ENCODE measurements at regions not wholly inside any gene's neighbourhood (a gene's known extent, or its start where the extent isn't known, plus 50 kb on each side); places are given as distances from the start of the nearest gene placed in this dataset.

DNA sequence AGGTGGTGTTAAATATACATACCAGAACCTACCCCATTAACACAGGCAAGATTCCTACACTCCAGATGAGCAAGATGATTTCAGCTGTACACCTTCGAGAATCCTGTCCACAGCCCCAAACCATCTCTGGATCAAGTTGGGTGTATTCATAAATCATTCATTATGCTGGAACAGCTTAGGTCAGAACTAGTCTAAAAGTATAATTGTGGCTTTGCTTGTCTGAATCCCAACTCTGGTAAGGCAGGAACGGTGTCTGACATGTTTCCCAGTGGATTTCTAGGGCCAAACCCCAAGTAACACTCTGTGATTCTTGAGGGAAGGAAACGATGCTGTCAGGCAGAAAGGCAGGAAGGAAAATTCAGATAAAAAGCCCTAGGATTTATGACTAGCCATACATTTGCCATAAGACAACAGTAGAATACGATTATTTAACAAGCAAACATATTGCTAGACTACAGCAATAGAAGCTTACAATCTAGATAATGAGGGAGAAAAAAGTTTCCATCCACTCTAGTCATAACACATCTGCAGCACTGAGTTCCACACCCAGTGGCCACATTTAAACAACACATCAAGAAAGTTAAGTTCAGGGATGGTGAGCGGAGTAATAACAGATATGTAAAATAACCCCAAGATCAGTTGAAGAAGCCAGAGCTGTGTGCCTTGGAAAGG lies 444.8 kb downstream of the RND3 start:
- Histone ChIP-seq H3K27me3 (no peaks in the 10 kb centered on the region), H3K36me3 (replicated peaks in 1 of 2; ENCODE audit: insufficient read depth in 1 of 2, low read depth in 2 of 2) (no peaks in the 10 kb centered on the region), H3K4me3 (no peak overlapping the region), H3K27ac (no peak overlapping the region), H3K4me1 (no peaks in the 10 kb centered on the region), H3K9me3 (no peaks in the 10 kb centered on the region)
- no peak for ATAC-seq
- intact Hi-C loops (cut with DNase I), result no loop called here
- TF ChIP-seq, protein P1, sequence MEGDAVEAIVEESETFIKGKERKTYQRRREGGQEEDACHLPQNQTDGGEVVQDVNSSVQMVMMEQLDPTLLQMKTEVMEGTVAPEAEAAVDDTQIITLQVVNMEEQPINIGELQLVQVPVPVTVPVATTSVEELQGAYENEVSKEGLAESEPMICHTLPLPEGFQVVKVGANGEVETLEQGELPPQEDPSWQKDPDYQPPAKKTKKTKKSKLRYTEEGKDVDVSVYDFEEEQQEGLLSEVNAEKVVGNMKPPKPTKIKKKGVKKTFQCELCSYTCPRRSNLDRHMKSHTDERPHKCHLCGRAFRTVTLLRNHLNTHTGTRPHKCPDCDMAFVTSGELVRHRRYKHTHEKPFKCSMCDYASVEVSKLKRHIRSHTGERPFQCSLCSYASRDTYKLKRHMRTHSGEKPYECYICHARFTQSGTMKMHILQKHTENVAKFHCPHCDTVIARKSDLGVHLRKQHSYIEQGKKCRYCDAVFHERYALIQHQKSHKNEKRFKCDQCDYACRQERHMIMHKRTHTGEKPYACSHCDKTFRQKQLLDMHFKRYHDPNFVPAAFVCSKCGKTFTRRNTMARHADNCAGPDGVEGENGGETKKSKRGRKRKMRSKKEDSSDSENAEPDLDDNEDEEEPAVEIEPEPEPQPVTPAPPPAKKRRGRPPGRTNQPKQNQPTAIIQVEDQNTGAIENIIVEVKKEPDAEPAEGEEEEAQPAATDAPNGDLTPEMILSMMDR (IDR thresholded peaks at IDR 0.05), result no peak
- TF ChIP-seq POLR2A (IDR thresholded peaks at IDR 0.05), result no peak
- 77 to 79% methylated on average over 5 of the region's 5 CpGs for WGBS, 2 donors
- DNase-seq, result no peak

DNA sequence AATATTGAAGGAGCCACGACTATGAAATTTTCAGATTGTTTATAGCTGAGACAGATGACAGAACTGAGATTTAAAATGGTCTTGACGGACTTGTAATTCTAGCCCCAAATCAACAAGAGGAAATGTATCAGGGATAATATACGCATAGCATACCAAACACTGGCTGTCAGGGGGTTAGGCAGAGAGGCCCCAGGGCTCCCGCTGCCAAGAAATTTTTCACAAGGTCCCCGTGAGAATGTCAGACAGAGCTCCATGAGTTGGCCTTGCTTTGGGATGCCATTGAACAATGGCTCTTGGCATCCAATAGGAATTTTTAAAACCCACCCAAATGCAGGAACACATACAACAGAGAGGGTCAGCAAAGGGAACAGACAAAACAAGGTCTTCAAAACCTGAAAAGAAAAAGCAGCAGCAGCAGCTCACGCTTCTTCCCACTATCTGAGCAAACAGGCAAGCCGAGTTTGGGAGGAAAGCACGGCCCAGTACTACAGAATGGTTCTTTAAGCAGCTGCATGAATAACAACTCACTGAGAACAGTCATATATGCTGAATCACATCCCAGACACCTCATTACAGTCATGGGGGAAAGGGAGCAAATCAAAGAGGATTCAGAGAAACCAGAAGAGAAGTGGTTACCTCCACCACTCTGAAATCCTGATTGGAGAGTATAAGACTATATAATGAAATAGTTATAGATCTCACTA lies 445.6 kb downstream of the RND3 start:
- Histone ChIP-seq H3K27ac (no peak overlapping the region), H3K27me3 (no peaks in the 10 kb centered on the region), H3K4me1 (no peaks in the 10 kb centered on the region), H3K9me3 (no peaks in the 10 kb centered on the region), H3K36me3 (replicated peaks in 1 of 2; ENCODE audit: insufficient read depth in 1 of 2, low read depth in 2 of 2) (no peaks in the 10 kb centered on the region), H3K4me3 (no peak overlapping the region)
- DNase-seq (no peak), ATAC-seq (no peak)
- no peak for TF ChIP-seq POLR2A (IDR thresholded peaks at IDR 0.05)
- TF ChIP-seq, protein P1 (IDR thresholded peaks at IDR 0.05), result no peak
- intact Hi-C loops (cut with DNase I), result no loop called here
- 85 to 88% methylated on average over 8 of the region's 8 CpGs for WGBS, 2 donors

DNA sequence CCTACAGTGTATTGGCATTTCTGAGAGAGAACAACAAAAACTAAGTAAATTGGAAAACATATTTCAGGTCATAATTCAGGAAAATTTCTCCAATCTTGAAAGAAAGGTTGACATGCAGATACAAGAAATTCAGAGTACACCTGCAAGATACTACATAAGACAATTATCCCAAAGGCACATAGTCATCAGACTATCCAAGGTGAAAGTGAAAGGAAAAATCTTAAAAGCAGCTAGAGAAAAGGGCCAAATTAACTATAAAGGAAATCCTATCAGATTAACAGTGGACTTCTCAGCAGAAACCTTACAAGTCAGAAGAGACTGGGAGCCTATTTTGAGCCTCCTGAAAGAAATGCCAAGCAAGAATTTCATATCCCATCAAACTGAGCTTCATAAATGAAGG lies 449.0 kb upstream of the MMADHC start:
- no peaks in the 10 kb centered on the region for H3K27me3 ChIP-seq
- ATAC-seq, result no peak
- TF ChIP-seq POLR2A (IDR thresholded peaks at IDR 0.05), result no peak
- TF ChIP-seq, protein P1 (IDR thresholded peaks at IDR 0.05), result no peak
- no peaks in the 10 kb centered on the region for H3K36me3 ChIP-seq (replicated peaks in 1 of 2; ENCODE audit: insufficient read depth in 1 of 2, low read depth in 2 of 2)
- no peaks in the 10 kb centered on the region for H3K4me1 ChIP-seq
- H3K27ac ChIP-seq, result no peak overlapping the region
- DNase-seq, result no peak
- H3K9me3 ChIP-seq, result no peaks in the 10 kb centered on the region
- intact Hi-C loops (cut with DNase I), result no loop called here
- H3K4me3 ChIP-seq, result no peak overlapping the region

DNA sequence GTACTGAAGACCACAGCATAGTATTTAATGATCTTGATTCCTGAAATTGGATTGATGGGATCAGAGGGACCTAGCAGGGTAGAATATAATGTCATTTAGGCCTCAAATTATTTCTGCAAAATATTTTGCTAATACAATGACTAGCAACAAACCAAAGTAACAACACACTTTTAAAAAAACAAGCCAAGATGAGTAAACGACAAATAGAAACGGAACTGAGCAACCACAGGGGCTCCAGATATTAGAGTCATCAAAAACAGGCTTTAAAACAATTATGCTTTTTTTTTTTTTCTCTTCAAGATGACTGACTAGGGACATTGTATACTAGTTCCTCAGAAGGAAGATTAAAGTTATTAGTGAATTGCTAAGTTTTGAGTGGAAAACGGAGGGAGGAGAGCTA lies 447.1 kb upstream of the MMADHC start:
- Histone ChIP-seq H3K4me1 (no peaks in the 10 kb centered on the region), H3K4me3 (no peak overlapping the region), H3K36me3 (replicated peaks in 1 of 2; ENCODE audit: insufficient read depth in 1 of 2, low read depth in 2 of 2) (no peaks in the 10 kb centered on the region), H3K27ac (no peak overlapping the region), H3K9me3 (no peaks in the 10 kb centered on the region), H3K27me3 (no peaks in the 10 kb centered on the region)
- DNase-seq, result no peak
- no peak for ATAC-seq
- intact Hi-C loops (cut with DNase I), result no loop called here
- no peak for TF ChIP-seq POLR2A (IDR thresholded peaks at IDR 0.05)
- TF ChIP-seq, protein P1 (IDR thresholded peaks at IDR 0.05), result no peak
- WGBS, 2 donors, result 88 to 89% methylated on average over 3 of the region's 3 CpGs
